Right lobe of liver (tissue), 4 donors: ENCODE measurements at regions not wholly inside any gene's neighbourhood (a gene's known extent, or its start where the extent isn't known, plus 50 kb on each side); places are given as distances from the start of the nearest gene placed in this dataset.
"Not testable (repeated sequence)": the region's sequence is repeated elsewhere in the genome, so short reads cannot be mapped to it uniquely, and the experiment has no call there.

Experiments used
- POLR2A ChIP-seq: fragments of 450-650 bp; IDR thresholded peaks from one replicate; pipeline ENCODE4 v1.6.1; 2017; ENCODE audit warnings: antibody characterized with exemption, mild to moderate bottlenecking
- TF ChIP-seq, protein P1 (sequence below), 4 donors: fragments of 200-600 bp in 3 of 4; fragments of 450-650 bp in 1 of 4; IDR thresholded peaks; one replicate each; pipeline versions ENCODE4 v1.5.1 to v1.8.0; 2016 to 2022; ENCODE audit warnings: antibody characterized with exemption in 4 of 4, mild to moderate bottlenecking in 2 of 4
- donor health status: DM: no; HTN: no; CAD: no.
- donor health status: DM: no; HTN: no; CAD: no.
- donor health status: DM: no; HTN: yes; CAD: no.

DNA sequence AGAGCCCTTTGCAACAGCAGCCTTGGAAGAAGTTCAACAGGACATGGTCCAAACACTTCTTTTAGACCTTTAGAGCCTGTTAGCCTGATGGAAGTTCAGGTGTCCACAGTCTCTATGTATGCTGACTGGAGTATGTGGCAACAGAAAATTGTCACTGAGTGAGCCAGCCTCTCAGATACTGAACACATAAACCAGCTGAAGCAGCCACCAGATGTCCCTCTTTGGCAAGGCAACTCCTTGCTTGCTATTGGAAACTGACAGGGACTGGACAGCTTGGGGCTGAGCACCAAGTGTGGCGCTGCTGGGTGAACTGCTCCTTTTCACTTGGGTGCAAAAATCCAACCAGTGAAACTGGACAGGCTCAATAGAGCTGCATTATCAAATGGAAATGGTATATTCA is 1344.9 kb downstream of the RPIA start:
- TF ChIP-seq, protein P1, sequence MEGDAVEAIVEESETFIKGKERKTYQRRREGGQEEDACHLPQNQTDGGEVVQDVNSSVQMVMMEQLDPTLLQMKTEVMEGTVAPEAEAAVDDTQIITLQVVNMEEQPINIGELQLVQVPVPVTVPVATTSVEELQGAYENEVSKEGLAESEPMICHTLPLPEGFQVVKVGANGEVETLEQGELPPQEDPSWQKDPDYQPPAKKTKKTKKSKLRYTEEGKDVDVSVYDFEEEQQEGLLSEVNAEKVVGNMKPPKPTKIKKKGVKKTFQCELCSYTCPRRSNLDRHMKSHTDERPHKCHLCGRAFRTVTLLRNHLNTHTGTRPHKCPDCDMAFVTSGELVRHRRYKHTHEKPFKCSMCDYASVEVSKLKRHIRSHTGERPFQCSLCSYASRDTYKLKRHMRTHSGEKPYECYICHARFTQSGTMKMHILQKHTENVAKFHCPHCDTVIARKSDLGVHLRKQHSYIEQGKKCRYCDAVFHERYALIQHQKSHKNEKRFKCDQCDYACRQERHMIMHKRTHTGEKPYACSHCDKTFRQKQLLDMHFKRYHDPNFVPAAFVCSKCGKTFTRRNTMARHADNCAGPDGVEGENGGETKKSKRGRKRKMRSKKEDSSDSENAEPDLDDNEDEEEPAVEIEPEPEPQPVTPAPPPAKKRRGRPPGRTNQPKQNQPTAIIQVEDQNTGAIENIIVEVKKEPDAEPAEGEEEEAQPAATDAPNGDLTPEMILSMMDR (IDR thresholded peaks at IDR 0.05): not testable (repeated sequence)
- TF ChIP-seq POLR2A: not testable (repeated sequence)
